ENCODE measurements at regions not wholly inside any gene's neighbourhood (a gene's known extent, or its start where the extent isn't known, plus 50 kb on each side); places are given as distances from the start of the nearest gene placed in this dataset.

- TF ChIP-seq POLR2A (IDR thresholded peaks at IDR 0.05) (no peak), CTCF (IDR thresholded peaks at IDR 0.05) (no peak)
Observed at GRCh38 chr4:66604192-66604591, 933.9 kb upstream of the EPHA5 start.

Measured in ovary (tissue), 3 donors.